Glomerular endothelial cell (primary cell): ENCODE measurements at regions not wholly inside any gene's neighbourhood (a gene's known extent, or its start where the extent isn't known, plus 50 kb on each side); places are given as distances from the start of the nearest gene placed in this dataset.

Experiments used
- DNase-seq: peaks from one replicate; pipeline ENCODE4 v3.0.0-alpha.2; 2011; ENCODE audit warnings: low read depth, low spot score; ENCODE audit errors: extremely low read depth

- DNase-seq, result no peak
Observed at GRCh38 chr11:80837051-80837450, 1396.2 kb upstream of the TENM4 start.

DNA sequence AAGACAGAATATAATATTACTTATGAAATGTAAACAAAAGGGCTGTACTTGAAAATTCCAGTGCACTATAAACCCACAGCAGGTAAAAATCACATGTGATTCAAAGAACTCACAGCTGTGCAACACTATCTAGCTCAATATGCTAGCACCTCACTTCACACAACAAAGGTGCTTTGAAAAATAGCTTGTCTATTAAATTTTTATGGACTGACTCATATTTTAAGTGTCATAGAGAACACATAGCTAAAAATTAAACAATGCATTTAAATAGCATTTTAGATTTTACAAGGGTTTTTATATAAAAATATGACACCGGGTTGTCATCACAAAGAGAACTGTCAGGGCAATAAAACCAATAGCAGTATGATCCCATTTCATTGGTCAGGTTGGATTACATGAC lies 1390.5 kb upstream of the TENM4 start:
- DNase-seq, result no peak

DNA sequence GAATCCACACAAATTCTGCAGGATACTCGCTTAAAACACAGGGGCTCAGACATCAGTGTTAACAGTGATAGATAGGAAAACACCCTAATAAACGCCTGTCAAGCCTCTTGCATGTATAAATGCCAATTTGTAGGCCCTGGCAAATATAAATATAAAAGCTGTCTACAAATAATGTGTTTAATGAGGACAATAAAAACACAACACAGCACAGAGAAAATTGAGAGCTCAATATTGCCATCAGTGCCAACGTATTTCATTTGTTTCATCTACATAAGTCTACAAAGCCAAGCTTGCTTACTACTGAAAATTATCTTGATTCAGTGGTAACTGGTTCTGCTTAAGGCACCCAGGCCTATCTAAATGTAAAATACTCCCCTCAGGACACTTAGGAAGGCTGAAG lies 1387.0 kb upstream of the TENM4 start:
- DNase-seq, result no peak

DNA sequence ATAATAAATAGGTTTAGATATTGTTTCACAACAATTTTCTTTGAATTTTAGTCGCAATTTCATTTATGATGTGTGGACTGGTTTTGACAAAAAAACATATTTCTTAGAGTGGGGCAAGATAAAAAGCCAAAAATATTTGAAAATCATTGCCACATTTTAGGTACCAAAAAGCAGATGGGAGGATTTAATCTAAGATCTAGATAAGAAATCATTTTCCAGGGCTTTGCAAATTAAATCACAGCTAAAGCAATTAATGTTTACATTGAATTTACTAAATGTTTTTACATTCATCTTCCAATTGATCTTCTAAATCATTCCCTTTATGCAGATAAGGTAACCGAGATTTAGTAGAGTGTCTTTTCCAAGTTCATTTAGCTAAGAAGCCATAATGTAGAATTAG lies 1386.0 kb upstream of the TENM4 start:
- no peak for DNase-seq

DNA sequence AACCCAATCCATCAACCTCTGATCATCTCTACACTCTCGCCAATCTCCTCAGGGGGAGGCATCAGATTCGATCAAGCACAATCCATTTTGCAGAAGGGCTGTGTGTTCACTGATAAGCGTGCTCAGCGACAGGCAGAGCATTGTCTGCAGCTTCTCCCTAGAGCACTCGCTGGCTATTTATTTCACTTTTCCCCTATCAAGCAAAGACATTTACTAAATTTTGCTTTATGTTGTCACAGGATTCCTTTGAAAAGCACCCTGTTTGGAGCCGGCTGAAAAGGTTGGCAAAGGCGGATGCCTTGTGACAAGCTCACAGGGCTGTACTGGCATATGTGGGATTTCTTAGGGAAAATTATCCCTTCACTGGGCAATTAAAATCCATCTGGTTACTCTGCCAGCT lies 1381.5 kb upstream of the TENM4 start:
- DNase-seq, result no peak

- no peak for DNase-seq
Observed at GRCh38 chr11:80819271-80819670, 1378.4 kb upstream of the TENM4 start.

GRCh38 chr11:80816966-80817365 lies 1376.1 kb upstream of the TENM4 start:
- DNase-seq, result no peak

- no peak for DNase-seq
Observed at GRCh38 chr11:80816454-80816847, 1375.6 kb upstream of the TENM4 start.

DNA sequence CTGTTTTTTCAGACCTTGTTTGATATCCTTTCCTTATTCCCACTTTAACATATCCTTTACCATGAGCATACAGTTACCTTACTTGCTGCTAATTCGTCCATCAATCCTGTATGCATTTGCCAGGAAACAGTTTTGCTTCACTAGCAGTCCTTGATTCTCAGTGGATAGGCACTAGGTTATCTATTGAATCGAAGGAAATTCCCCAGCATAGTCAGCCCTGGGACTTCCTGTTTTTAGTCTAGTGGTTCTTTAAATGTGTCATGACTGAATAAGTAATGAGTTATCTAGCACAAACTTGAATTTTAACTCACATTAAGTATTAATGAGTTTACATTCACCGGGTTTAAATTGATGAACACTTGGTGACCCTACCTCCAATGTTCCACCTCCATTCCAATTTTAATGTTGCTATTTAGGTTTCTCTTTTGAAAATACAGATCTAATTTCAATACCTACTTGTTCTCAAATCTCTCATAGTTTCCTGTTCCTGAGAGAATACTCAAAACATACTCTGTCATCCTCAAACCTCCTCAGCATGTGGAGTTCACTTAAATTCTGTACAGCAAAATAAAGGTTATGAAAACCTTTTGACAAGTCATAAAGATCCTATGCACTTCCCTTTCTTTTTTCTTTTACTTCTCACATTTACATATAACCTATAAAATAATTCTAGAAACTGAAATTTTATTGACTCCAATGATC lies 1375.1 kb upstream of the TENM4 start:
- DNase-seq, result peak; percentile 64

- no peak for DNase-seq
Observed at GRCh38 chr11:80814813-80815212, 1374.0 kb upstream of the TENM4 start.

DNA sequence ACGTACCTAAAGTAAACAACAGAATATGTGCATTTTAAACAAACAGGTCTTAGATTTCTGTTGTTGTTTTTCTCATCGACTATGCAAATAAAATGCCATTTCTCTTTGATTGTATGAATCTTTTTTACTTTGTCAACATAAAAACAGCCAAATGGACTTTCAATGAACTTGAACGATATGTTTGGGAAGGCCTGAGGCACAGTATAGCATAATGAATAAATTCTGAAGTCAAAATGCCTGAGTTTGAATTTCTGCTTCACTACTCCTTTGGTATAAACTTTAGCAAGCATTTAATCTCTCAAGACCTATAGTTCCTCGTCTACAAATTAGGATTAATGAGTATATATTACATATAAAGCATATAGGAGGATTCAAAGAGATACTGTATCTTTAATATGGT lies 1369.9 kb upstream of the TENM4 start:
- DNase-seq, result no peak

- DNase-seq, result no peak
Observed at GRCh38 chr11:80798174-80798573, 1357.3 kb upstream of the TENM4 start.

- no peak for DNase-seq
Observed at GRCh38 chr11:80783561-80783960, 1342.7 kb upstream of the TENM4 start.

DNA sequence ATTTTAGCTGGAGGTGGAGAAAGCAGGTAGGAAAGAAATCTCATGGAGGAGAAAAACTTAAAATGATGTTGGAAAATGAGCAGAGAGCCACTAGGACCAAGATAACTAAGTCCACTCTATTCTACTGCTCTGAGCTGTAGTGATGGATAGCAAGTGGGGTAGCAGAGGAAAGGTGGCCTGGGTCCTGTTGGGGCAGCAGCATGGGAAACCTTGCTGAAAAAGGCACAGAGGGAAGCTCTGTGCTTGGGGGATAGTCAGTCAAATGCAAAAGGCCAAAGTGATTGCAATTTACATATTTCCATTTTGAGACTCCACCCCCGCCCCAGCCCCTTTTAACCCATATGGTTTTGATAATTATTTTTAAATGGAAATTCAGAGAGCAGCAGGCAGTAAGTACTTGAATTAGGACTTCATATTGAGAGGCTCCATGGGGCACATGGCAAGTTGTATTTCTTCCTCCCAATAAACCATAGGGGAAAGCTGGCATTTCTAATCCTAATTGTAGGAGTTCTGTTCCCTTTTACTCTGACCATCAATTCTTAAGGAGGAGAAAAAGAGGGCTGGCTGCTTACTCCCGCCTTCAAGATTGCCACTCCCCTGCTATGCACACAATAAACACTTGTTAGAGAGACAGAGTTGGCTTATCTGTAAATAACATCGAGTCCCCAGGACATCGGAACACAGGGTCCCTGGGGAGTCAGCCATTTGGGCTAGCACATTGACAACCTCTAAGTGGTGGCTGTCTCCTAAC lies 1341.5 kb upstream of the TENM4 start:
- no peak for DNase-seq

- DNase-seq, result no peak
Observed at GRCh38 chr11:80779905-80780605, 1339.2 kb upstream of the TENM4 start.

DNA sequence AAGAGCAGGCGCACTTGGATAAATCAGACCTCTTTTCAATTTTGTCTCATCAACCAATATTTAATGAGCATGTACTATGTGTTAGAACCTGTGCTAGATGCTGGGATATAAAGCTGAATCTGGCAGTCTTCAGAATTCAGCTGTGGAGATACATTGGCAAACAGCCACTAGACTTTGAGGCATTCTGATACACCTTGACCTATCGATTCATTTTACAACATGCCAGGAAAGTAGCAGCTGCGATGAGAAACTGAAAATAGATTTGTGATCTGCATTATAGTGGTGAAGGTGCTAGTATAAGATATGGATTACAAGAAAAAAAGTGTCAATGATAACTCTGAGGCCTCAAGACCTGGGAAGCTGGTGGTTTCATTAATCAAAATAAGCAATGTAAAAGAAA lies 1338.1 kb upstream of the TENM4 start:
- DNase-seq, result no peak

- no peak for DNase-seq
Observed at GRCh38 chr11:80778432-80778831, 1337.6 kb upstream of the TENM4 start.

GRCh38 chr11:80773919-80774318 lies 1333.1 kb upstream of the TENM4 start:
- no peak for DNase-seq

GRCh38 chr11:80771017-80771416 lies 1330.2 kb upstream of the TENM4 start:
- DNase-seq, result no peak

GRCh38 chr11:80758787-80759186 lies 1318.0 kb upstream of the TENM4 start:
- no peak for DNase-seq

DNA sequence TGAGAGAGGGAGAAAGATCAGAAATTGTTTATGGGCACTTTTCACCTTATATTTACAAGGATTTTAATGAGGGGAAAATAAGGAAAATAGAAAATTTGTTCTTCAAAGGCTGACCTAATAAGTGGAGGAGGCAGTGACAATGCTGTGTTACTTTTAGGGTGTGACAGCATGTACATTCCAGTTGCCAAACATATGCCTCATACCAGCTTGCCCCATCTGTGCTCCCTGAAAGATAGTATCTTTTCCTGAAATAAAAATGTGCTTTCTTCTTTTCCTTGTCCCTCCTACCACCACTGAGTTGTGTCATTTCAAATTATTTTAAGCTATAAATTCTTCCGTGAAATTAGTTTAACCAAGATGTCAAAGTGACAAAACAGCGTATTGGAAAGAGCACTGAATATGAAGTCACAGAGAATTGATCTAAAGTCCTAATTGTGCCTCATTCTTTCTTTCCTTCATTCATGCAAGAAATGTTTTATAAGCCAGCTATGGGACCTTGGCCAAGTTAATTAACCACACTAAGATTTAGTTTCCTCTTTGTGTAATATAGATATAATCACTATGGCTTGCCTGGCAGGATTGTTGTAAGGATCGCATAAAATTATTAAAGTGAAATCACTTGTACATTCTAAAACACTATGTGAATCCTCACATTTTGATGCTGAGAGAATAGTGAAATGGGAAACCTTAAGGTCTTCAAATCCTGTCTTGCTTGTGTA lies 1307.5 kb upstream of the TENM4 start:
- DNase-seq, result no peak
